NCI-H82 treated with DMSO at 0.1 percent for 48 hours (cell line): ENCODE measurements at regions not wholly inside any gene's neighbourhood (a gene's known extent, or its start where the extent isn't known, plus 50 kb on each side); places are given as distances from the start of the nearest gene placed in this dataset.
"Not testable (repeated sequence)": the region's sequence is repeated elsewhere in the genome, so short reads cannot be mapped to it uniquely, and the experiment has no call there.

ENCODE experiments used
- DNase-seq: peaks from one replicate; lab custom pipeline; 2025; ENCODE audit not compliant: unreplicated experiment; lab: John Stamatoyannopoulos, UW

DNA sequence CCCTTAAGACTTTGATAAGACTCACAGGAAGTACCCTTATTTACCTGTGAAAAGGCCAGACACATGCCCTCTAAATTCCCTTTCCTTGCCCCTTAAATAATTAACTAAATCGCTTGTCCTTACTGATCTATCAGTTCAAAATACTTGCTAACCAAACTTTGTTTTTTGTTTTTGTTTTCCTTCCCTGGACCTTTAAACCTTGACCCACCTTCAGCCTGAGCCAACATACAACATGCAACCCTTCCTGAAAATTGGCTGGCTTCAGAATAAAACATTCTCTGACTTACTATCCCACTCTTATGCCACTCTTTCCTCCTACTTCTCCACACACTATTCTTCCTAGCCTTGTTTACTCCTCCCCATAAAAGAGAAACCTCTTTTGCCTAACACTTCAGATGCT is 448.1 kb upstream of the TRAM1L1 start:
- DNase-seq, result no peak

DNA sequence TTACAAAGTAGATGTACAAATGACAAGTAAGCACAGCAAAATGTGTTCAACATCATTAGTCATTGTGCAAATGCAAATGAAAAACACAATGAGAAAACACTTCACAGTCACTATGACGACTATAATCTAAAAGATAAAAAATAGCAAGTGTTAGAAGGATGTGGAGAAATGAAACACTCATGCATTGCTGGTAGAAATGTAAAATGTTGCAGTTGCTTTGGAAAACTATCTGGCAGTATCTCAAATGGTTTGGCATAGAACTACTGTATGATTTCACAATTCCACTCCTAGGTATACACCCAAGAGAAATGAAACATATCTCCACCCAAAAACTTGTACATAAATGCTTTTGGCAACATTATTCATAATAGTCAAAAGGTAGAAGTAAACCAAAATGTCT is 459.7 kb upstream of the TRAM1L1 start:
- DNase-seq, result no peak

DNA sequence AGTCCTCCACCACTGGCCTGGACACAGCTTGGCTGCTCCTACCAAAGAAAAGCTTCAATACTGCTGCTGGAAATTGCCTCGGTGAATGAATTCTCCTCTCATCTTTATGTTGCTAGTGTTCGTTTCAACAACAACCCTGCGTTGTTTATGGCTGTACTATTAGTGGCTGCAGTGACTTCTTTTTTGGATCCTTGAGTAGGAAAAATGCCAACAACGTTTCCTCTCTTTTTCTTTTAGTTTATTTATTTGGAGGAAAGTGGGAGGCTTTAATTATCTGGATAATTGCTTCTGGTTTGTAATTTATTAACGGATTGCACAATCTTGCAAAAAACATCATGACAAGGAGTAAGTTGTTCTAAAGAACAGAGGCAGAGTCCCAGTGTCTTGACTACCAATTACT is 464.1 kb upstream of the TRAM1L1 start:
- no peak for DNase-seq

DNA sequence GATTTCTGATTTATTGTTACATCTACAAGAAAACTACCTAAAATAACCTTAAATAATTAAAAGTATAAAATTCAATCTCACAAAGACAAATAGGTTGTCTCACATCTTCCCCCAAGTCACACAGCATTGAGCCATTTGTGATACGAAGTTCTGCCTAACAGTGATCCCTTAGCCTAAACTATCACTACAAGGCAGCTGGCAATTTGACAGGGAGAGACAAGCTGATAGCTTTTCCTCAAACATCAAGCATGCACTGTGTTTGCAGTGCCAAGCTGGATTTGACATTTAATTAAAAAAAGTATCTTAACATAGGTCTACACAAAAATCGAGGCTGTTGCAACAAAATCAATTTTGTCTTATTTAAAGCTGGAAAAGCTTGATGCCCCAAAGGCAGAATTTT is 464.7 kb upstream of the TRAM1L1 start:
- DNase-seq, result no peak

DNA sequence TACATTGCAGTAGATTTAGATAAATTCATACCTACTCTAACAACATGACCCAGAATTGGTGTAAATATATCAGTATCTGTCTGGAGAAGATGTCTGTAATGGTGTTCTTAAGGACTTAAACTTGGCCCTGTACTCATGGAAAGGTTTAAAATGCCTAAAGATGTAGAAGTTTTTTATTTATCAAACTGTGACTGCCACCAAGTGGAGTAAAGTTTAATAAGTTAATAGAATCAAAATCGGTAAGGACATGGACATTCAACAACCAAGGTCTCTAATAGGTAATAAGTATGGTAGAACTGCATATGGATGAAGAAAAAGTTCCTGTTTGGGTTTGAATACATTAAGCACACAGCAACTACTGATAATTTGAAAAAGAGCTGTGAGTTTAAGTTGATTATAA is 474.0 kb upstream of the NDST3 start:
- no peak for DNase-seq

DNA sequence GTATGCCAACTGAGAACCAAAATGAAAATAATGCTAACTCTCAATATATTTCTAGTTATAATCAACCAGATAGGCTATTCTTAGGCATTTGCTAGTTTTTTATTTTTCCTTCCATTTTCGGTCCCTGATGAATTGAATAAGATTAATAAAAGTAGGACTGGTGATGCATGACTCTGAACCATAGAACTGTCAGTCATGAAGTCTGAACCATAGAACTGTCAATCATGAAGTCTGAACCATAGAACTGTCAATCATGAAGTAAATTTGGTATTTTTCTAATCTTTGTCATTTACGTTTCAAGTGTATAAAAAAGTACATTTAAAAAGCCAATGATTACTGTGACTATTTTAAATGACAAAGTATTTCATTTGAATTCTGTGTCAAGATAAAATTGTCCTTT is 460.2 kb upstream of the NDST3 start:
- DNase-seq, result no peak

DNA sequence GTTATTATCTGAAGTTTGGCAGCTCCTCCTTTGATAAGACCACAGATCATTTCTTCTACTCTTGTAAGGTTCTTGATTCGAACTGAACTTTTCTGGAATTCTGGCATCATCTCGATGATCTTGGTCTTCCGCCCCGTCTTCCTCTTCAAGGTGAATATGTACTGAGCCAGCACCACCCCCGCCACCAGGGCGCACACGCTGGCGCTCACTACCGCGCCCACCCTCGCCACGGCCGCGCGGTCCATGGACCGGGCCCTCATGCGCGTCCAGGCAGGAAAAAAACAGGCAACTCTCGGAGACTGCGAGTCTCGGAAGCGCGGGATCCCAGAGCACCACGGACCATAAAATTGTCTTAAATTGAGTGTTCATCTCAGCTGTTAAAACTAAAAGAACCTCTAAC is 458.4 kb upstream of the NDST3 start:
- no peak for DNase-seq

DNA sequence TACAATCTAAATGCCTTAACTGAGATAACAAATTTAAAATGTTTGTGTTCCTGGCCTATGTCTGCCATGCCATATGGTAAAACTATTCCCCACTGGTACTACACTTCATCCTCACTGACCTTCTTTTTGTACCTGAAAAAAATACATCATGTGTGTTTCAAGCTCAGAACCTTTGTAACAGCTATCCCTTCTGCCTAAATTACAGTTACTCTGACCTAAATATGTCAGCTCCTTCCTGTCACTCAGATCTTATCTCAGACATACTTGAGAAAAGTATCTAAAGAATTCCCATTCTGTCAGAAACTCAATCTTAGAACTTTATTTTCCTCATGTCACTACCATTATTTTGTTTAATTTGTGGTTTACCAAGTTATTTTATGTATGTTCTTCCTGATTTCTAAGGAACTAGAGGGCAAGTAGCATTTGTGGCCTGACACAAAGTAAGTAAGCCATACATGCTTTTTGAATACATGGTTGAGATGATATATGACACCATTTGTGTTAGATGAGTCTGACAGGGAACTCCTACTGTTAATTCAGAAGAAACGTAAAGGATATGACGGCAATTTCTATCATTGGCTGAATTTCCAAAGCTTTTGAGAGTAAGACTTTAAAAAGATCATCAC is 456.5 kb upstream of the NDST3 start:
- DNase-seq, result no peak

DNA sequence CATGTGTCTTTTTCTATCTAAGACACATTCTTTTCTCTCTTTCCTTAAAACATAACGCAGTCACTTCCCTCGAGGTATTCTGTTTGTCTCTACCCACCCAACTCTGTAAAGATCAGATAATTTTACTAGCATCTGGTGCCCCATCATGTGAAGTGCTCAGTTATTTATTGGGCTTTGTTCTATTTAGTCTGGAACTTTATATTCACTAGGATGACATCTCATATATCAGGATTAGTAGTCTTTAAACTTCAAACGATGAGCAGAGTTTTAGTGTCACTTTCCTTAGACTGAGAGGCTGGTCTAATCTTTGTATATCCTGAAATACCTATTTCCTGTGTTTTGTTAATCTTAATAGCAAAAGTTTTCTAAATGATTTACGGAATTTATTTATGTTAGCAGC is 445.5 kb upstream of the NDST3 start:
- no peak for DNase-seq

DNA sequence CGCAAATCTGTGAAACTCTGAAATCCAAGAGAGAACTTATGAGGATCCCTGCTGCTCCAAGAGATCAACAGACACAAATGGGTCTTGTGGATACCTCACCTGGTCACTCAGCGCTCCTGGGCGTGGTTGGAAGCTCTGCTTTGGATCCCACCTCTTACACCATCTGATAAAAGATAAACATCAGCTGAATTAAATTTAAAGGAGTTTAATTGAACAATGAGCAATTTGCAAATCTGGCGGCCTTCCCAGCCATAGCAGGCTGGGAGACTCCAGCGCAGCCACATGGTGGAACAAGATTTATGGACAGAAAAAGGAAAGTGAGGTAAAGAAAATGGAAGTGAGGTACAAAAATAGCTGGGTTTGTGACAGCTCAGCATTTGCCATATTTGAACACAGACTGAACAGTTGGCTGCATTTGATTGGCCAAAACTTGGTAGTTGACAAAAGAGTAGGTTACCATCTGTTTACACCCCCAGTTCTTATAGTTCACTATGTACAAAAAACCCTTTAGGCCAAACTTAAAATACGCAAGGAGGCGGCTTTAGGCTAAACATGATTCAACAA is 437.3 kb upstream of the NDST3 start:
- no peak for DNase-seq

DNA sequence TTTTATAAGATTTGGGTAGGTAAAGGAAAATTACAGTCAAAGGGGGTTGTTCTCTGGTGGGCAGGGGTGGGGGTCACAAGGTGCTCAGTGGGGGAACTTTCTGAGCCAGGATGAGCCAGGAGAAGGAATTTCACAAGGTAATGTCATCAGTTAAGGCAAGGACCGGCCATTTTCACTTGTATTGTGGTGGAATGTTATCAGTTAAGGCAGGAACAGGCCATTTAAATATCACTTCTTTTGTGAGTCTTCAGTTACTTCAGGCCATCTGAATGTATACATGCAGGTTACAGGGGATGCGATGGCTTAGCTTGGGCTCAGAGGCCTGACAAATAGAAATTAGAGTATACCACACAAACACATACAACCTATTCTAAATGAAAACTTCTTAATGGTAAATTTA is 434.9 kb upstream of the NDST3 start:
- not testable (repeated sequence) for DNase-seq

DNA sequence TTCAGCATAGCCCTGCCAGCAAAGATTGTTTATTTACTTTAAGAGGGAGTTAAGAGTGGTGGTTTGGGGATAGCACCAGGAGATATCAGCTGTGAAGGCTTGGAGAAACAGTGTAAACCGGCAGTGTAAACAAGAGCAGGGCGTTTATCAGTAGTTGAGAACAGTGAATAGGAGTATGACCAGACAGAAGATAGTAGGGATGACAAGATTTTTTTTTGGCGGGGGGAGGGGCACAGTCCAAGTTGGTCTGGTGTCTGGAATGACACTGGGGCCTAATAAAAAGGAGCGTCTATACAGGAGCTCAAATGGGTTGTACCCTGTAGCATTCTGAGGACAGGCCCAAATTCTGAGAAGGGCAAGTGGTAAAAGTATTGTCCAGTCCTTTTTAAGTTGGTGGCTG is 433.4 kb upstream of the NDST3 start:
- not testable (repeated sequence) for DNase-seq

DNA sequence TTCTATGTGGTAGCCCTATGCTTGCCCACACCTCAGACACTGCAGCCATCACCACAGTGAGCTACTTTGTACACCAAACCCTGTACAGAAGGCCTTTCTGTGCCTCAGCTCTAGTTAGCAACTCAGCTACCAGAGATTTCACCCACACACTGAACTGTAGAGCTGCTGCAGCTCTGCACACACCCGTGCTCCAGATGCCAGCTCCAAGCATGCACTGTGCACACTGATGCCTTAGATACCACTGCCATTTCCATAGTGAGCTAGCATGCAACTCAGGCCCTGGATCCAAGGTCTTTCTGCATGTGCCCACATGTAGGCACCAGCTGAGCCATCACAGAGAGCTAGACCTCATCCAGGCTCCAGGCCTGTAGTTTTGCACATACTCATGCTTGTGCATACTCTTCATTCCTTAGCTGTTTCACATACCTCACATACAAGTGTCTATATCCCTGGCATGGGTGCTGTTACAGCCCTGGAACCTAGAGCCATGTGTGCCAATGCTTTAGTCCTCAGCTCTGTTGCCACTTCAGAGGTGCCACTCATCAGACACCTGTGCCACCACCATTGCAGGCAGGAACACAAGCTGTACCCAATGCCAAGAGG is 423.5 kb upstream of the NDST3 start:
- DNase-seq, result no peak

DNA sequence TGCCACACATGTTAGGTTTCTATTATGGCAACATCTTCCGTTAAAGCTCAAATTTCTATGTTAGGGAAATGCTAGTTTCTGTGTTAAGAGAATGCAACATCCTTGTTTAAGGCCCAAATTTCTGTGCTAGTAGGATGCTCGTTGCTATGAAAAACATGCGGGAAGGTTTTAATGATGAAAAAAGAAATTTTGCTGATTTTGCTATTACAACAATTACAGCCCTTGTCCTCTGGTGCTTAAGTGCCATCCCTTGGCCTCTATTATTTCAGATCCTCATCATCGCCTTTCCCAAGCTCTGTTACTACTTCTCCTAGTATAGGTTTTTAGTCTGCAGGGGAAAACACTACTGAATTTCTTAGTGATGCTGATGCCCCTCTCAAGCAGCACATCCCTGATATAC is 412.6 kb upstream of the NDST3 start:
- no peak for DNase-seq

DNA sequence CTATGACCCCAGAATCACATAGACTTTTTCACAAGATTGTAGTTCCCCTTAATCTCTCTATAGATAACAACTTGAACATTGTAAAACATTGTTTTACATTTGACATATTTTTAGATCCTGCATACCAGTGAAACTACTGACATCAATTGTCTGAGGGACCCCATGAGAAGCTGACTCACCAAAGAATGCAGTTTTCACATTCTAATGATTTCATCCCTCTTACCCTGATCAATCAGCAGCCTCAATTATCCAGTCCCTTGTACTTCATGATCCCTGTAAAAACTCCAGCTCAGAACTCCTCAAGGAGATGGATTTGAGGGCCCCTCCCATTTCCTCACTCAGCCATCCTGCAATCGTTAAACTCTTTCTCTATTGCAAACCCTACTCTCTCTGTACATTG is 411.0 kb upstream of the NDST3 start:
- DNase-seq, result no peak

DNA sequence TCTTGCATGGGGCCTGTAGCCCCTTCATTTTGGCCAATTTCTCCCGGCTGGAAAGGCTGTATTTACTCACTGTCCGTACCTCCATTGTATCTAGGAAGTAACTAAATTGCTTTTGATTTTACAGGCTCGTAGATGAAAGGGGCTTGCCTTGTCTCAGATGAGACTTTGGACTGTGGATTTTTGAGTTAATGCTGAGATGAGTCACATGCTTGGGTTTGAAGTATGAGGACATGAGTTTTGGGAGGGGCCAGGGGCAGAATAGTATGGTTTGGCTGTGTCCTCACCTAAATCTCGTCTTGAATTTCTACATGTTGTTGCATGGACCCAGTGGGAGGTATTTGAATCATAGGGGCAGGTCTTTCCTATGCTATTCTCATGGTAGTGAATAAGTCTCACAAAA is 407.6 kb upstream of the NDST3 start:
- DNase-seq, result no peak

DNA sequence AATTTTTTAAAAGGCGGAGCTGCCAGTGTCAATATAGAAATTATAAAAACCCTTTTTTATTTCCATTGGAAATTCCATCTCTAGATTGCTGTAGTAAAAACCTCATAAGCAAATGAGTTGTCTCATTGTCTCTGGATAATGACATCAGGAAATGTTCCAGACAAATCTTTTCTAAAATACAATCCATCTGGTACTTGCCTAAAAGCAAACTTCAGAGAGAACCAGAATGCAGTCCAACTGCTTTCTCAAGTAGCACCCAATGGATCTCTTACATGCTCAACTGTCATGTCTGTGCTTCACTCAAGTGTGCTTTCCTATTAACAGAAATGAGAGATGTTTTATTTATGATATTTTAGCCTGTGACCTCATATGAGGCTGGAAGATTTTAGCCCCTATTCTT is 399.6 kb upstream of the NDST3 start:
- no peak for DNase-seq

DNA sequence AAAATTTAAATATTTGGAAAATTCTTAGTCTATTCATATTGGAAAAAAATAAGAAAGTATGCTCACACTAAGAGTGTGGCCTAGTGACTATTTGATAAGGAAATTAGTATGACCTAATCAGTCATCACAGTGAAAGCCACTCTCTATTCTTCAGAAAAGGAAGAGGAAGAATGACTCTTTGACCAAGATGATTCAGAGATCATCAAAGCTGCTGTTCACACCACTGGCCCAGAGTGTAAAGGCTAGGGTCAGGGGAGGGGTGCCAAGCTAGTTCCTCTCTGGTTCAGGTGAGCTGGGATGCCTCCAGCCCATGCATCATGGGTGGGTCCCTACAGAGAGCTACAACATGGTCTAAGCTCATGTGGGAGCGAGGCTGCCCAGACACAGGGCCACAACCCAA is 396.9 kb upstream of the NDST3 start:
- DNase-seq, result no peak

DNA sequence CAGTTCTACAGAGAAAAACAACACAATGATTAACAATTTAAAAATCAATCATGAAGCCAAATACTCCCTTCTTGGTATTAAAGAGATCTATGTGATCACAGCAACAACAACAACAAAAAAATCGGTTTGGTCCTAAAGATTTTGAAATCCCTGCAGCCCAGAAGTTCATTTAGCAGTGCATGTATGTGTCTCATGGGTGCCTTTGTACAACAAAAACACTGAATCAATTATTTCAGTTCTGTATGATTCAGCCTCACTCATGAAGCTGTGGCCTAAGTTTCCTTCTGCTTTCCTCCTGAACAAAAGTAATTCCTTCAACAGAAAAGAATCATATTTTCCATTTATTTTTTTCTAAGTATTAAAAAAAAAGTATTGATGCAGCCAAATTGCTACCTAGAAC is 393.4 kb upstream of the NDST3 start:
- no peak for DNase-seq

DNA sequence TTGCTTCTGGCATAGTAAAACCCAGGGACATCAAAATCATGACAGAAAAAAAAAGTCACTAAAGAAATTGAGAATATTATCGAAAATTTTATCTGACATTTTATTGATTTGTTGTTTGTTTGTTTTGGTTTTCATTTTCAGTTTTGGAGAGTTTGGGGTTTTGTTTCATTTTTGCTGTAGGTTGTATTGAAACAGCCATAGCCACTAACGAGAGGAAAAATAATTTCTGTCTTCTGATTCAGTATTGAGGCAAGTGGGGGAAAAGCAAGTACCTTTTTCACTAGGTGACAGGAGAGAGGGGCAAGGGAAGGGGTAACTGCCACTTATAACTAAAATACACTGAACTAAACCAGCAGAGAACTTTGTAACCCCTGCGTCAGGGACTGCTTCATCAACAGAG is 392.8 kb upstream of the NDST3 start:
- no peak for DNase-seq

DNA sequence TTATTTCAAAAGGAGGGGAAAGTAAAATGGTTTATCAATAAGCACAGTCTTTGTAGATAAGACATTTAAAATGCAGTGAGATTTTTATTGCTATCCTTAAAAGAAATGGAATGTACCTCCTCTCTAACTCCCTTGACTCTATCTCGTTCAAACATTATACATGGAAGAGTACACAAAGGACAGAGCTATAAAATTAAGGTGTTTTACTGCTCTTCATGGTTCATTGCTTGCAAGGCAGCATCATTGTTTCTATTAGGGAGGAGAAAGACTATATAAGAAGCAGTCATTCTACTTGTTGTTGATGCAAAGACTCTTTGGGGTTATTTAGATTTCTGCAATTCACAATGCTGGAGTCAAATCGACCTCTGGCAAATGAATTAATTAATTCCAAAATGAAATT is 380.2 kb upstream of the NDST3 start:
- no peak for DNase-seq

DNA sequence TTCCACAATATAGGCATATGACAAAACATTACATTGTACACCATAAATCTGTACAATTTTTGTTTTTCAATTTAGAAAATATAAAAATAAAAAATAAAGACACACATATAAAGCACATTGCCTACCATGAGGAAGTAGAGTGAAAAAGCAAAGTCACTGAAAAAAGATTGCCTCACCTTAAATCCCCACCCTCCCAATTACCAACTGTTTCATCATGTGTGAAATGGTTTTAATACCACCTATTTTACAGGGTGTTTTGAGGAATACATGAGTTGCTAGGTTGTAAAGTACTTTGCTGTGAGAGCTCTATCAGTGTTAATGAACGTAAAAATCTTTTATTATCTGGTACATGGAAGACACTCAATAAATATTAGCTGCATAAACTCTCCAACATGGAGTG is 373.6 kb upstream of the NDST3 start:
- DNase-seq, result no peak
